H1 (cell line): ENCODE measurements at regions not wholly inside any gene's neighbourhood (a gene's known extent, or its start where the extent isn't known, plus 50 kb on each side); places are given as distances from the start of the nearest gene placed in this dataset.

Experiments
- CTCF ChIA-PET: fragments of 300-600 bp; sonication (Branson Sonifier 250); formaldehyde crosslinking; loops from one replicate; lab custom pipeline; 2021; ENCODE audit not compliant: partially characterized antibody; lab: Charles Lee
- POLR2A ChIA-PET: fragments of 300-600 bp; sonication (Branson Sonifier 250); formaldehyde crosslinking; loops from one replicate; lab custom pipeline; 2021; ENCODE audit warnings: inconsistent platforms; ENCODE audit not compliant: partially characterized antibody; lab: Charles Lee
- DNase-seq, 2 experiments: peaks; one replicate each; pipeline versions ENCODE4 v3.0.0 to v3.0.0-alpha.2; 2010 to 2022; ENCODE audit warnings: low spot score in 2 of 2, low read depth in 1 of 2, mixed read lengths in 1 of 2
- FAIRE-seq: peaks from 2 replicates; lab custom pipeline; 2011; peaks lifted over from hg19 to GRCh38; lab: Jason Lieb, UNC
- H2AFZ ChIP-seq: 2 replicates; pipeline ENCODE4 v1.8.1; 2012; ENCODE audit warnings: low read length, inconsistent platforms
- H2AK5ac ChIP-seq: 2 replicates; pipeline ENCODE4 v1.6.1; 2013; ENCODE audit warnings: low read depth, low read length
- H2BK120ac ChIP-seq: replicated peaks from 2 replicates; pipeline ENCODE3; 2013; ENCODE audit warnings: low read depth, low read length, inconsistent platforms
- H2BK12ac ChIP-seq: 2 replicates; pipeline ENCODE4 v1.6.1; 2013; ENCODE audit warnings: low read depth, low read length
- H2BK15ac ChIP-seq: 2 replicates; pipeline ENCODE4 v1.6.1; 2013; ENCODE audit warnings: low read length
- H2BK20ac ChIP-seq: 2 replicates; pipeline ENCODE4 v1.6.1; 2013; ENCODE audit warnings: low read length
- H2BK5ac ChIP-seq: 2 replicates; pipeline ENCODE4 v1.6.1; 2013; ENCODE audit warnings: low read depth, low read length
- H3K14ac ChIP-seq: 2 replicates; pipeline ENCODE4 v1.6.1; 2013; ENCODE audit warnings: inconsistent platforms; ENCODE audit not compliant: insufficient read length
- H3K18ac ChIP-seq: 2 replicates; pipeline ENCODE4 v1.6.1; 2013; ENCODE audit warnings: low read length; ENCODE audit errors: extremely low read depth
- H3K23ac ChIP-seq: 2 replicates; pipeline ENCODE4 v1.6.1; 2013; ENCODE audit warnings: inconsistent platforms; ENCODE audit not compliant: insufficient read length
- H3K23me2 ChIP-seq: 2 replicates; pipeline ENCODE4 v1.6.1; 2013; ENCODE audit warnings: low read depth, low read length
- H3K27ac ChIP-seq: 2 replicates; pipeline ENCODE4 v1.6.1; 2011; ENCODE audit warnings: low read depth, low read length, inconsistent platforms
- H3K27me3 ChIP-seq, 4 experiments: replicated peaks in 1 of 4; 1 replicate in 1 of 4; 2 replicates in 3 of 4; pipeline versions ENCODE4 v1.6.1 to v1.8.1; 2011 to 2013; ENCODE audit warnings: low read length in 3 of 4, mild to moderate bottlenecking in 3 of 4, inconsistent platforms in 2 of 4, mixed read lengths in 2 of 4, moderate library complexity in 1 of 4; ENCODE audit not compliant: control insufficient read depth in 3 of 4, insufficient read depth in 3 of 4; ENCODE audit errors: extremely low read depth in 1 of 4
- H3K36me3 ChIP-seq, 4 experiments: 2 replicates each; pipeline versions ENCODE4 v1.6.1 to v1.8.1; 2011 to 2013; ENCODE audit warnings: mild to moderate bottlenecking in 4 of 4, low read length in 3 of 4, moderate library complexity in 2 of 4, control low read depth in 1 of 4, inconsistent platforms in 1 of 4; ENCODE audit not compliant: insufficient read depth in 4 of 4, control insufficient read depth in 2 of 4
- H3K4ac ChIP-seq: replicated peaks from 2 replicates; pipeline ENCODE3; 2013; ENCODE audit warnings: low read length, low read depth, mixed read lengths, inconsistent platforms; ENCODE audit not compliant: insufficient read length
- H3K4me1 ChIP-seq, 4 experiments: replicated peaks in 1 of 4; 1 replicate in 1 of 4; 2 replicates in 3 of 4; pipeline versions ENCODE4 v1.6.1 to v1.8.1; 2011 to 2013; ENCODE audit warnings: low read length in 3 of 4, inconsistent platforms in 2 of 4, mixed read lengths in 1 of 4; ENCODE audit not compliant: insufficient read depth in 4 of 4, control insufficient read depth in 3 of 4
- H3K4me2 ChIP-seq, 2 experiments: 2 replicates each; pipeline versions ENCODE4 v1.6.1 to v1.8.1; 2011 to 2013; ENCODE audit warnings: low read depth in 2 of 2, low read length in 2 of 2, control low read depth in 1 of 2, inconsistent platforms in 1 of 2, mild to moderate bottlenecking in 1 of 2; ENCODE audit not compliant: insufficient read depth in 1 of 2
- H3K4me3 ChIP-seq, 4 experiments: fragments of 200-600, 300-600 bp in 1 of 4; sonication (generic), shearing (Covaris generic), sonication (Bioruptor Twin) in 1 of 4; 2 replicates each; pipeline versions ENCODE4 v1.5.1 to v1.8.1; 2011 to 2016; ENCODE audit warnings: low read length in 4 of 4, low read depth in 3 of 4, control low read depth in 2 of 4, inconsistent platforms in 2 of 4, mild to moderate bottlenecking in 2 of 4, mixed read lengths in 1 of 4, moderate library complexity in 1 of 4; ENCODE audit not compliant: insufficient read depth in 2 of 4; ENCODE audit errors: extremely low read depth in 1 of 4
- H3K56ac ChIP-seq: replicated peaks from 2 replicates; pipeline ENCODE3; 2013; ENCODE audit warnings: low read depth, mild to moderate bottlenecking, mixed read lengths, low read length, inconsistent platforms; ENCODE audit not compliant: insufficient read length
- H3K79me1 ChIP-seq: 2 replicates; pipeline ENCODE4 v1.6.1; 2013; ENCODE audit warnings: low read depth, low read length, control low read depth
- H3K79me2 ChIP-seq, 2 experiments: 2 replicates each; pipeline versions ENCODE4 v1.6.1 to v1.8.1; 2012 to 2013; ENCODE audit warnings: low read length in 2 of 2, mild to moderate bottlenecking in 2 of 2, inconsistent platforms in 1 of 2; ENCODE audit not compliant: insufficient read depth in 2 of 2, control insufficient read depth in 1 of 2
- H3K9ac ChIP-seq, 4 experiments: replicated peaks in 1 of 4; 1 replicate in 1 of 4; 2 replicates in 3 of 4; pipeline versions ENCODE4 v1.6.1 to v1.8.1; 2011 to 2013; ENCODE audit warnings: low read depth in 3 of 4, low read length in 3 of 4, control low read depth in 2 of 4, mild to moderate bottlenecking in 2 of 4, moderate library complexity in 2 of 4, inconsistent platforms in 1 of 4; ENCODE audit errors: extremely low read depth in 1 of 4
- H3K9me3 ChIP-seq, 2 experiments: 2 replicates each; pipeline versions ENCODE4 v1.6.1 to v1.8.1; 2012 to 2013; ENCODE audit warnings: mild to moderate bottlenecking in 2 of 2, moderate library complexity in 2 of 2, control low read depth in 1 of 2, inconsistent platforms in 1 of 2, low read depth in 1 of 2, low read length in 1 of 2, mixed read lengths in 1 of 2; ENCODE audit not compliant: insufficient read depth in 2 of 2
- H4K20me1 ChIP-seq, 2 experiments: replicated peaks in 1 of 2; 2 replicates each; pipeline versions ENCODE3 to v1.8.1; 2011 to 2013; ENCODE audit warnings: inconsistent platforms in 2 of 2, low read length in 2 of 2, mild to moderate bottlenecking in 1 of 2; ENCODE audit not compliant: insufficient read depth in 2 of 2, control insufficient read depth in 1 of 2
- H4K5ac ChIP-seq: 2 replicates; pipeline ENCODE4 v1.6.1; 2013; ENCODE audit warnings: low read length, low read depth, mixed read lengths, inconsistent platforms; ENCODE audit not compliant: insufficient read length
- H4K8ac ChIP-seq: 2 replicates; pipeline ENCODE4 v1.8.0; 2013; ENCODE audit warnings: mild to moderate bottlenecking, moderate library complexity, low read length, inconsistent platforms; ENCODE audit not compliant: insufficient read depth; ENCODE audit errors: extremely low read depth
- H4K91ac ChIP-seq: replicated peaks from 2 replicates; pipeline ENCODE3; 2013; ENCODE audit warnings: low read length, mixed read lengths, inconsistent platforms; ENCODE audit not compliant: insufficient read length
- ATF3 ChIP-seq: IDR thresholded peaks from 2 replicates; pipeline ENCODE4 v1.6.1; 2011; ENCODE audit warnings: low read depth, mild to moderate bottlenecking, low read length; ENCODE audit not compliant: insufficient read depth
- CHD1 ChIP-seq: IDR thresholded peaks from 2 replicates; pipeline ENCODE4 v1.6.1; 2012; ENCODE audit warnings: low read depth, low read length, improper control_type of control experiment
- CHD2 ChIP-seq: IDR thresholded peaks from 2 replicates; pipeline ENCODE4 v1.6.1; 2012; ENCODE audit warnings: low read length, improper control_type of control experiment
- E2F6 ChIP-seq: IDR thresholded peaks from 2 replicates; pipeline ENCODE4 v1.6.1; 2012; ENCODE audit warnings: inconsistent platforms
- EGR1 ChIP-seq: IDR thresholded peaks from 2 replicates; pipeline ENCODE4 v1.6.1; 2011; ENCODE audit warnings: low read depth, low read length, borderline replicate concordance
- GABPA ChIP-seq: IDR thresholded peaks from 2 replicates; pipeline ENCODE4 v1.6.1; 2011; ENCODE audit warnings: mild to moderate bottlenecking, low read length, moderate library complexity, borderline replicate concordance; ENCODE audit not compliant: insufficient read depth
- JUN ChIP-seq: IDR thresholded peaks from 2 replicates; pipeline ENCODE4 v1.6.1; 2011; ENCODE audit warnings: low read depth, mild to moderate bottlenecking, improper control_type of control experiment, low read length
- KDM4A ChIP-seq: IDR thresholded peaks from one replicate; pipeline ENCODE4 v1.7.1; 2012; ENCODE audit warnings: low read depth, mild to moderate bottlenecking, moderate library complexity, low read length, inconsistent platforms; ENCODE audit not compliant: severe bottlenecking
- POLR2AphosphoS5 ChIP-seq: IDR thresholded peaks from 2 replicates; pipeline ENCODE4 v1.6.1; 2011; ENCODE audit warnings: low read depth, low read length
- SAP30 ChIP-seq: fragments of 300-600 bp; sonication (generic); IDR thresholded peaks from 2 replicates; pipeline ENCODE4 v1.7.1; 2012; ENCODE audit warnings: low read length, moderate library complexity, mild to moderate bottlenecking, inconsistent platforms; ENCODE audit not compliant: insufficient read depth, insufficient replicate concordance
- SIX5 ChIP-seq: IDR thresholded peaks from 2 replicates; pipeline ENCODE4 v1.6.1; 2011; ENCODE audit warnings: mild to moderate bottlenecking, low read depth, low read length
- WGBS, 2 experiments: shearing (Covaris generic) in 1 of 2; methylation state at CpG; one replicate each; pipeline versions ENCODE4 v1.1.6 to v1.1.7; 2013 to 2015; ENCODE audit warnings: low lambda C conversion rate in 2 of 2, mixed read lengths in 2 of 2, inconsistent platforms in 1 of 2, low coverage in 1 of 2, missing lambda C conversion rate in 1 of 2; ENCODE audit not compliant: insufficient replicate concordance in 2 of 2, insufficient coverage in 1 of 2, insufficient read length in 1 of 2; ENCODE audit errors: extremely low coverage in 1 of 2, missing lambda C conversion rate in 1 of 2; 5-methylcytosine and 5-hydroxymethylcytosine counted together

- Histone ChIP-seq H2BK12ac (no peak overlapping the region), H3K36me3 (no peaks in the 10 kb centered on the region), H3K56ac (no peak overlapping the region), H3K23me2 (no peaks in the 10 kb centered on the region; the same call in 1 of the 2 replicates), H3K27ac (no peak overlapping the region), H2BK120ac (no peak overlapping the region), H3K4me1 (no peaks in the 10 kb centered on the region), H3K4me2 (no peak overlapping the region), H3K4ac (no peak overlapping the region), H2AK5ac (no peak overlapping the region), H4K5ac (no peak overlapping the region), H3K18ac (no peak overlapping the region), H2BK5ac (no peak overlapping the region), H2BK20ac (no peak overlapping the region), H3K9ac (no peak overlapping the region), H3K79me1 (no peaks in the 10 kb centered on the region), H2BK15ac (no peak overlapping the region), H4K8ac (no peak overlapping the region), H3K79me2 (no peaks in the 10 kb centered on the region), H3K14ac (no peak overlapping the region), H3K23ac (no peak overlapping the region), H2AFZ (no peak overlapping the region), H4K91ac (no peak overlapping the region), H4K20me1 (no peaks in the 10 kb centered on the region), H3K4me3 (no peak overlapping the region), H3K9me3 (no peaks in the 10 kb centered on the region), H3K27me3 (no peaks in the 10 kb centered on the region)
- POLR2A ChIA-PET: no interaction called here
- CTCF ChIA-PET: interaction anchor here (0.9 kb wide), 1 partner anchor 16 kb away, joined by 3 read pairs; no protein-coding TSS in a partner anchor
- no peak for DNase-seq
- FAIRE-seq: no peak
- 100% methylated on average over 1 of the region's 1 CpG; no CpG with 5 or more reads in 1 of the 2 experiments for WGBS, 2 experiments
- no peak for TF ChIP-seq SAP30
- TF ChIP-seq CHD1: no peak
- TF ChIP-seq ATF3: no peak
- TF ChIP-seq KDM4A: no peak
- no peak for TF ChIP-seq GABPA
- TF ChIP-seq CHD2: no peak
- TF ChIP-seq POLR2AphosphoS5: no peak
- no peak for TF ChIP-seq SIX5
- TF ChIP-seq EGR1: no peak
- TF ChIP-seq E2F6: no peak
- no peak for TF ChIP-seq JUN
These were observed 566.5 kb downstream of the ANKRD50 start for GRCh38 chr4:124146068-124146467.
